ENCODE measurements at regions not wholly inside any gene's neighbourhood (a gene's known extent, or its start where the extent isn't known, plus 50 kb on each side); places are given as distances from the start of the nearest gene placed in this dataset.

DNA sequence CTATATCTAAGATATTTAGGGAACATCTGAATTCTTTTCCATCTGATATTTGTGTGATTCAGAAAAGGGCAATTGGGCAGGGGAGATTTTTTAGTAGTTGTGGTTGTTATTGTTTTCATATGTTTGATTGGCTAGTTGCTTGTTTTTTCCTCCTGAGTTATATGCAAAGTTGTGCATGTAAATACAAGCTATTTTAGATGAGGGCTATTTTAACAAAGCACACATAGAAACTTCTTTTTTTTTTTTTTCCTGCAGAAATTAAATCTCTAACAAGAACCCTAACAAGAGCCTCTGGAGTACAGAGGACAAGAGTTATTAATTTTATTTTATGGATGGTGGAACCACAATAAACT lies 559.1 kb downstream of the CETN3 start:
- TF ChIP-seq, protein P1, sequence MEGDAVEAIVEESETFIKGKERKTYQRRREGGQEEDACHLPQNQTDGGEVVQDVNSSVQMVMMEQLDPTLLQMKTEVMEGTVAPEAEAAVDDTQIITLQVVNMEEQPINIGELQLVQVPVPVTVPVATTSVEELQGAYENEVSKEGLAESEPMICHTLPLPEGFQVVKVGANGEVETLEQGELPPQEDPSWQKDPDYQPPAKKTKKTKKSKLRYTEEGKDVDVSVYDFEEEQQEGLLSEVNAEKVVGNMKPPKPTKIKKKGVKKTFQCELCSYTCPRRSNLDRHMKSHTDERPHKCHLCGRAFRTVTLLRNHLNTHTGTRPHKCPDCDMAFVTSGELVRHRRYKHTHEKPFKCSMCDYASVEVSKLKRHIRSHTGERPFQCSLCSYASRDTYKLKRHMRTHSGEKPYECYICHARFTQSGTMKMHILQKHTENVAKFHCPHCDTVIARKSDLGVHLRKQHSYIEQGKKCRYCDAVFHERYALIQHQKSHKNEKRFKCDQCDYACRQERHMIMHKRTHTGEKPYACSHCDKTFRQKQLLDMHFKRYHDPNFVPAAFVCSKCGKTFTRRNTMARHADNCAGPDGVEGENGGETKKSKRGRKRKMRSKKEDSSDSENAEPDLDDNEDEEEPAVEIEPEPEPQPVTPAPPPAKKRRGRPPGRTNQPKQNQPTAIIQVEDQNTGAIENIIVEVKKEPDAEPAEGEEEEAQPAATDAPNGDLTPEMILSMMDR (IDR thresholded peaks at IDR 0.05), result no peak
- TF ChIP-seq POLR2A (IDR thresholded peaks at IDR 0.05), result no peak
